H1 (cell line): ENCODE measurements at regions not wholly inside any gene's neighbourhood (a gene's known extent, or its start where the extent isn't known, plus 50 kb on each side); places are given as distances from the start of the nearest gene placed in this dataset.

ENCODE experiments used
- CTCF ChIA-PET: fragments of 300-600 bp; sonication (Branson Sonifier 250); formaldehyde crosslinking; loops from one replicate; lab custom pipeline; 2021; ENCODE audit not compliant: partially characterized antibody; lab: Charles Lee
- POLR2A ChIA-PET: fragments of 300-600 bp; sonication (Branson Sonifier 250); formaldehyde crosslinking; loops from one replicate; lab custom pipeline; 2021; ENCODE audit warnings: inconsistent platforms; ENCODE audit not compliant: partially characterized antibody; lab: Charles Lee
- DNase-seq, 2 experiments: peaks; one replicate each; pipeline versions ENCODE4 v3.0.0 to v3.0.0-alpha.2; 2010 to 2022; ENCODE audit warnings: low spot score in 2 of 2, low read depth in 1 of 2, mixed read lengths in 1 of 2
- FAIRE-seq: peaks from 2 replicates; lab custom pipeline; 2011; peaks lifted over from hg19 to GRCh38; lab: Jason Lieb, UNC
- H2AFZ ChIP-seq: 2 replicates; pipeline ENCODE4 v1.8.1; 2012; ENCODE audit warnings: low read length, inconsistent platforms
- H2AK5ac ChIP-seq: 2 replicates; pipeline ENCODE4 v1.6.1; 2013; ENCODE audit warnings: low read depth, low read length
- H2BK120ac ChIP-seq: replicated peaks from 2 replicates; pipeline ENCODE3; 2013; ENCODE audit warnings: low read depth, low read length, inconsistent platforms
- H2BK12ac ChIP-seq: 2 replicates; pipeline ENCODE4 v1.6.1; 2013; ENCODE audit warnings: low read depth, low read length
- H2BK15ac ChIP-seq: 2 replicates; pipeline ENCODE4 v1.6.1; 2013; ENCODE audit warnings: low read length
- H2BK20ac ChIP-seq: 2 replicates; pipeline ENCODE4 v1.6.1; 2013; ENCODE audit warnings: low read length
- H2BK5ac ChIP-seq: 2 replicates; pipeline ENCODE4 v1.6.1; 2013; ENCODE audit warnings: low read depth, low read length
- H3K14ac ChIP-seq: 2 replicates; pipeline ENCODE4 v1.6.1; 2013; ENCODE audit warnings: inconsistent platforms; ENCODE audit not compliant: insufficient read length
- H3K18ac ChIP-seq: 2 replicates; pipeline ENCODE4 v1.6.1; 2013; ENCODE audit warnings: low read length; ENCODE audit errors: extremely low read depth
- H3K23ac ChIP-seq: 2 replicates; pipeline ENCODE4 v1.6.1; 2013; ENCODE audit warnings: inconsistent platforms; ENCODE audit not compliant: insufficient read length
- H3K23me2 ChIP-seq: 2 replicates; pipeline ENCODE4 v1.6.1; 2013; ENCODE audit warnings: low read depth, low read length
- H3K27ac ChIP-seq: 2 replicates; pipeline ENCODE4 v1.6.1; 2011; ENCODE audit warnings: low read depth, low read length, inconsistent platforms
- H3K27me3 ChIP-seq, 4 experiments: replicated peaks in 1 of 4; 1 replicate in 1 of 4; 2 replicates in 3 of 4; pipeline versions ENCODE4 v1.6.1 to v1.8.1; 2011 to 2013; ENCODE audit warnings: low read length in 3 of 4, mild to moderate bottlenecking in 3 of 4, inconsistent platforms in 2 of 4, mixed read lengths in 2 of 4, moderate library complexity in 1 of 4; ENCODE audit not compliant: control insufficient read depth in 3 of 4, insufficient read depth in 3 of 4; ENCODE audit errors: extremely low read depth in 1 of 4
- H3K36me3 ChIP-seq, 4 experiments: 2 replicates each; pipeline versions ENCODE4 v1.6.1 to v1.8.1; 2011 to 2013; ENCODE audit warnings: mild to moderate bottlenecking in 4 of 4, low read length in 3 of 4, moderate library complexity in 2 of 4, control low read depth in 1 of 4, inconsistent platforms in 1 of 4; ENCODE audit not compliant: insufficient read depth in 4 of 4, control insufficient read depth in 2 of 4
- H3K4ac ChIP-seq: replicated peaks from 2 replicates; pipeline ENCODE3; 2013; ENCODE audit warnings: low read length, low read depth, mixed read lengths, inconsistent platforms; ENCODE audit not compliant: insufficient read length
- H3K4me1 ChIP-seq, 4 experiments: replicated peaks in 1 of 4; 1 replicate in 1 of 4; 2 replicates in 3 of 4; pipeline versions ENCODE4 v1.6.1 to v1.8.1; 2011 to 2013; ENCODE audit warnings: low read length in 3 of 4, inconsistent platforms in 2 of 4, mixed read lengths in 1 of 4; ENCODE audit not compliant: insufficient read depth in 4 of 4, control insufficient read depth in 3 of 4
- H3K4me2 ChIP-seq, 2 experiments: 2 replicates each; pipeline versions ENCODE4 v1.6.1 to v1.8.1; 2011 to 2013; ENCODE audit warnings: low read depth in 2 of 2, low read length in 2 of 2, control low read depth in 1 of 2, inconsistent platforms in 1 of 2, mild to moderate bottlenecking in 1 of 2; ENCODE audit not compliant: insufficient read depth in 1 of 2
- H3K4me3 ChIP-seq, 4 experiments: fragments of 200-600, 300-600 bp in 1 of 4; sonication (generic), shearing (Covaris generic), sonication (Bioruptor Twin) in 1 of 4; 2 replicates each; pipeline versions ENCODE4 v1.5.1 to v1.8.1; 2011 to 2016; ENCODE audit warnings: low read length in 4 of 4, low read depth in 3 of 4, control low read depth in 2 of 4, inconsistent platforms in 2 of 4, mild to moderate bottlenecking in 2 of 4, mixed read lengths in 1 of 4, moderate library complexity in 1 of 4; ENCODE audit not compliant: insufficient read depth in 2 of 4; ENCODE audit errors: extremely low read depth in 1 of 4
- H3K56ac ChIP-seq: replicated peaks from 2 replicates; pipeline ENCODE3; 2013; ENCODE audit warnings: low read depth, mild to moderate bottlenecking, mixed read lengths, low read length, inconsistent platforms; ENCODE audit not compliant: insufficient read length
- H3K79me1 ChIP-seq: 2 replicates; pipeline ENCODE4 v1.6.1; 2013; ENCODE audit warnings: low read depth, low read length, control low read depth
- H3K79me2 ChIP-seq, 2 experiments: 2 replicates each; pipeline versions ENCODE4 v1.6.1 to v1.8.1; 2012 to 2013; ENCODE audit warnings: low read length in 2 of 2, mild to moderate bottlenecking in 2 of 2, inconsistent platforms in 1 of 2; ENCODE audit not compliant: insufficient read depth in 2 of 2, control insufficient read depth in 1 of 2
- H3K9ac ChIP-seq, 4 experiments: replicated peaks in 1 of 4; 1 replicate in 1 of 4; 2 replicates in 3 of 4; pipeline versions ENCODE4 v1.6.1 to v1.8.1; 2011 to 2013; ENCODE audit warnings: low read depth in 3 of 4, low read length in 3 of 4, control low read depth in 2 of 4, mild to moderate bottlenecking in 2 of 4, moderate library complexity in 2 of 4, inconsistent platforms in 1 of 4; ENCODE audit errors: extremely low read depth in 1 of 4
- H3K9me3 ChIP-seq, 2 experiments: 2 replicates each; pipeline versions ENCODE4 v1.6.1 to v1.8.1; 2012 to 2013; ENCODE audit warnings: mild to moderate bottlenecking in 2 of 2, moderate library complexity in 2 of 2, control low read depth in 1 of 2, inconsistent platforms in 1 of 2, low read depth in 1 of 2, low read length in 1 of 2, mixed read lengths in 1 of 2; ENCODE audit not compliant: insufficient read depth in 2 of 2
- H4K20me1 ChIP-seq, 2 experiments: replicated peaks in 1 of 2; 2 replicates each; pipeline versions ENCODE3 to v1.8.1; 2011 to 2013; ENCODE audit warnings: inconsistent platforms in 2 of 2, low read length in 2 of 2, mild to moderate bottlenecking in 1 of 2; ENCODE audit not compliant: insufficient read depth in 2 of 2, control insufficient read depth in 1 of 2
- H4K5ac ChIP-seq: 2 replicates; pipeline ENCODE4 v1.6.1; 2013; ENCODE audit warnings: low read length, low read depth, mixed read lengths, inconsistent platforms; ENCODE audit not compliant: insufficient read length
- H4K8ac ChIP-seq: 2 replicates; pipeline ENCODE4 v1.8.0; 2013; ENCODE audit warnings: mild to moderate bottlenecking, moderate library complexity, low read length, inconsistent platforms; ENCODE audit not compliant: insufficient read depth; ENCODE audit errors: extremely low read depth
- H4K91ac ChIP-seq: replicated peaks from 2 replicates; pipeline ENCODE3; 2013; ENCODE audit warnings: low read length, mixed read lengths, inconsistent platforms; ENCODE audit not compliant: insufficient read length
- ATF3 ChIP-seq: IDR thresholded peaks from 2 replicates; pipeline ENCODE4 v1.6.1; 2011; ENCODE audit warnings: low read depth, mild to moderate bottlenecking, low read length; ENCODE audit not compliant: insufficient read depth
- CBX5 ChIP-seq: fragments of 300-800, 300-1000 bp; sonication (generic); IDR thresholded peaks from 2 replicates; pipeline ENCODE4 v1.7.1; 2016; ENCODE audit warnings: antibody characterized with exemption, low read length, low read depth
- CHD1 ChIP-seq: IDR thresholded peaks from 2 replicates; pipeline ENCODE4 v1.6.1; 2012; ENCODE audit warnings: low read depth, low read length, improper control_type of control experiment
- E2F6 ChIP-seq: IDR thresholded peaks from 2 replicates; pipeline ENCODE4 v1.6.1; 2012; ENCODE audit warnings: inconsistent platforms
- HDAC2 ChIP-seq, 2 experiments: fragments of 300-600 bp in 1 of 2; sonication (generic) in 1 of 2; IDR thresholded peaks; 2 replicates each; pipeline ENCODE4 v1.6.1; 2011 to 2012; ENCODE audit warnings: low read depth in 2 of 2, low read length in 2 of 2, mild to moderate bottlenecking in 2 of 2, moderate library complexity in 2 of 2, borderline replicate concordance in 1 of 2, inconsistent platforms in 1 of 2
- HDAC6 ChIP-seq: IDR thresholded peaks from one replicate; pipeline ENCODE4 v1.7.1; 2012; ENCODE audit warnings: low read depth, mild to moderate bottlenecking, inconsistent platforms, low read length, moderate library complexity
- MAX ChIP-seq: IDR thresholded peaks from 2 replicates; pipeline ENCODE4 v1.6.1; 2012; ENCODE audit warnings: inconsistent platforms
- NANOG ChIP-seq: IDR thresholded peaks from 2 replicates; pipeline ENCODE4 v1.6.1; 2011; ENCODE audit warnings: low read length, low read depth, mild to moderate bottlenecking, inconsistent platforms; ENCODE audit not compliant: insufficient read depth, poor library complexity, severe bottlenecking
- RAD21 ChIP-seq, 2 experiments: IDR thresholded peaks in 1 of 2; conservative IDR thresholded peaks in 1 of 2; 2 replicates each; pipeline ENCODE4 v1.6.1; 2011; ENCODE audit warnings: low read depth in 2 of 2, low read length in 2 of 2, improper control_type of control experiment in 1 of 2, inconsistent platforms in 1 of 2, mild to moderate bottlenecking in 1 of 2, moderate library complexity in 1 of 2
- RBBP5 ChIP-seq: IDR thresholded peaks from 2 replicates; pipeline ENCODE4 v1.7.1; 2012; ENCODE audit warnings: low read depth, mild to moderate bottlenecking, inconsistent platforms, low read length, moderate library complexity, borderline replicate concordance
- SRF ChIP-seq: IDR thresholded peaks from 2 replicates; pipeline ENCODE4 v1.6.1; 2011; ENCODE audit warnings: mild to moderate bottlenecking, low read depth, low read length, moderate library complexity
- WGBS, 2 experiments: shearing (Covaris generic) in 1 of 2; methylation state at CpG; one replicate each; pipeline versions ENCODE4 v1.1.6 to v1.1.7; 2013 to 2015; ENCODE audit warnings: low lambda C conversion rate in 2 of 2, mixed read lengths in 2 of 2, inconsistent platforms in 1 of 2, low coverage in 1 of 2, missing lambda C conversion rate in 1 of 2; ENCODE audit not compliant: insufficient replicate concordance in 2 of 2, insufficient coverage in 1 of 2, insufficient read length in 1 of 2; ENCODE audit errors: extremely low coverage in 1 of 2, missing lambda C conversion rate in 1 of 2; 5-methylcytosine and 5-hydroxymethylcytosine counted together

GRCh38 chr9:131805803-131806202, 65.9 kb upstream of the RAPGEF1 start:
- H3K9me3 ChIP-seq, result no peaks in the 10 kb centered on the region
- FAIRE-seq (no peak), DNase-seq (no peak)
- peak overlapping the region; percentile 84; the same call in 1 of the 2 replicates for H2BK5ac ChIP-seq
- ChIA-PET POLR2A (interaction anchor here (0.8 to 2.1 kb wide), 2 partner anchors 31 to 435 kb away, joined by 3 to 4 read pairs; no protein-coding TSS in a partner anchor), CTCF (interaction anchor here (0.7 to 4.1 kb wide), 4 partner anchors 9 to 37 kb away, joined by 3 to 24 read pairs (median 3); no protein-coding TSS in a partner anchor)
- no peak overlapping the region for H3K56ac ChIP-seq
- H3K36me3 ChIP-seq, result no peaks in the 10 kb centered on the region
- no peak overlapping the region for H4K5ac ChIP-seq
- H3K27ac ChIP-seq, result no peak overlapping the region
- peak overlapping the region; percentile 21 for H2BK15ac ChIP-seq
- peak overlapping the region; percentile 12 for H4K91ac ChIP-seq
- no peak overlapping the region for H3K9ac ChIP-seq
- peaks cover 6 to 31% (median 20%) of the 10 kb centered on the region in 4 experiments for H3K4me1 ChIP-seq
- peak overlapping the region; percentile 25; the same call in 1 of the 2 replicates for H2AK5ac ChIP-seq
- no peak overlapping the region for H4K8ac ChIP-seq
- H2AFZ ChIP-seq, result no peak overlapping the region
- no peak overlapping the region for H3K4ac ChIP-seq
- H3K4me3 ChIP-seq, result no peak overlapping the region
- 0 out of 2 replicates have a peak overlapping the region, but pooled peaks have one; percentile 41 for H3K18ac ChIP-seq
- H3K79me1 ChIP-seq, result no peaks in the 10 kb centered on the region
- H3K4me2 ChIP-seq, result peak overlapping the region in 1 of 2 experiments; percentile 75; a peak in 1 of 4 replicates
- H2BK20ac ChIP-seq, result peak overlapping the region; percentile 88; the same call in 1 of the 2 replicates
- H2BK12ac ChIP-seq, result peak overlapping the region; percentile 88; the same call in 1 of the 2 replicates
- no peaks in the 10 kb centered on the region for H3K27me3 ChIP-seq
- no peak overlapping the region for H3K23ac ChIP-seq
- no peaks in the 10 kb centered on the region for H3K79me2 ChIP-seq
- no peaks in the 10 kb centered on the region; the same call in 1 of the 2 replicates for H3K23me2 ChIP-seq
- H3K14ac ChIP-seq, result no peak overlapping the region
- H4K20me1 ChIP-seq, result no peaks in the 10 kb centered on the region
- 87% methylated on average over 8 of the region's 8 CpGs; no CpG with 5 or more reads in 1 of the 2 experiments for WGBS, 2 experiments
- H2BK120ac ChIP-seq, result no peak overlapping the region
- no peak for TF ChIP-seq MAX
- no peak for TF ChIP-seq RBBP5
- TF ChIP-seq RAD21 (IDR thresholded peaks at IDR 0.05 in 1 of 2, conservative IDR thresholded peaks at IDR 0.05 in 1 of 2; ENCODE audit: low read depth in 2 of 2, low read length in 2 of 2), result no peak
- TF ChIP-seq ATF3, result no peak
- no peak for TF ChIP-seq CHD1
- TF ChIP-seq HDAC6, result no peak
- no peak for TF ChIP-seq E2F6
- TF ChIP-seq SRF, result no peak
- TF ChIP-seq CBX5, result no peak
- no peak for TF ChIP-seq HDAC2 (IDR thresholded peaks at IDR 0.05; ENCODE audit: borderline replicate concordance in 1 of 2, low read depth in 2 of 2, low read length in 2 of 2)
- TF ChIP-seq NANOG, result no peak
